Hepatocyte (in vitro differentiated cells): ENCODE measurements at regions not wholly inside any gene's neighbourhood (a gene's known extent, or its start where the extent isn't known, plus 50 kb on each side); places are given as distances from the start of the nearest gene placed in this dataset.

Source experiments
- DNase-seq: peaks from one replicate; pipeline ENCODE4 v3.0.0-alpha.2; 2016; ENCODE audit warnings: low spot score
- H2AFZ ChIP-seq: fragments of 200-600 bp; sonication (generic); 2 replicates; pipeline ENCODE4 v1.6.0; 2016; ENCODE audit warnings: antibody characterized with exemption, mild to moderate bottlenecking
- H3K27ac ChIP-seq: fragments of 200-600 bp; sonication (generic); 2 replicates; pipeline ENCODE4 v1.5.1; 2016; ENCODE audit warnings: mild to moderate bottlenecking
- H3K27me3 ChIP-seq: fragments of 200-600 bp; sonication (generic); 2 replicates; pipeline ENCODE4 v1.6.1; 2016
- H3K36me3 ChIP-seq: fragments of 200-600 bp; sonication (generic); replicated peaks from 2 replicates; pipeline ENCODE4 v1.5.1; 2016; ENCODE audit warnings: low read depth; ENCODE audit not compliant: insufficient read depth
- H3K4me1 ChIP-seq: fragments of 200-600 bp; sonication (generic); 2 replicates; pipeline ENCODE4 v1.5.1; 2016; ENCODE audit warnings: mild to moderate bottlenecking, moderate library complexity; ENCODE audit not compliant: insufficient read depth
- H3K4me2 ChIP-seq: fragments of 200-600 bp; sonication (generic); 2 replicates; pipeline ENCODE4 v1.6.0; 2016
- H3K4me3 ChIP-seq: fragments of 200-600 bp; sonication (generic); 2 replicates; pipeline ENCODE4 v1.5.1; 2016; ENCODE audit warnings: mild to moderate bottlenecking
- H3K79me2 ChIP-seq: fragments of 200-600 bp; sonication (generic); 2 replicates; pipeline ENCODE4 v1.6.0; 2017; ENCODE audit warnings: mild to moderate bottlenecking
- H3K9me2 ChIP-seq: fragments of 200-600 bp; sonication (generic); replicated peaks from 2 replicates; pipeline ENCODE4 v1.6.0; 2017; ENCODE audit warnings: mild to moderate bottlenecking; ENCODE audit not compliant: insufficient read depth
- H3K9me3 ChIP-seq: fragments of 200-600 bp; sonication (generic); 2 replicates; pipeline ENCODE4 v1.5.1; 2016; ENCODE audit warnings: low read depth, mild to moderate bottlenecking
- H4K20me1 ChIP-seq: fragments of 200-600 bp; sonication (generic); 2 replicates; pipeline ENCODE4 v1.6.0; 2016; ENCODE audit warnings: mild to moderate bottlenecking; ENCODE audit not compliant: insufficient read depth, poor library complexity, severe bottlenecking
- EZH2 ChIP-seq: fragments of 200-600 bp; sonication (generic); IDR thresholded peaks from 2 replicates; pipeline ENCODE4 v1.6.1; 2016; ENCODE audit warnings: antibody characterized with exemption, mild to moderate bottlenecking, borderline replicate concordance
- EZH2phosphoT487 ChIP-seq: fragments of 200-600 bp; sonication (generic); IDR thresholded peaks from one replicate; pipeline ENCODE4 v1.6.1; 2018; ENCODE audit warnings: antibody characterized with exemption, mild to moderate bottlenecking, low read depth, moderate library complexity; ENCODE audit not compliant: unreplicated experiment, severe bottlenecking
- WGBS: methylation state at CpG from one replicate; pipeline ENCODE4 v1.1.6; 2016; ENCODE audit warnings: low lambda C conversion rate; ENCODE audit errors: missing lambda C conversion rate; 5-methylcytosine and 5-hydroxymethylcytosine counted together
- TF ChIP-seq, protein P1 (sequence below): fragments of 200-600 bp; sonication (generic); IDR thresholded peaks from 2 replicates; pipeline ENCODE4 v1.5.1; 2016; ENCODE audit warnings: antibody characterized with exemption, mild to moderate bottlenecking; ENCODE audit not compliant: poor library complexity

DNA sequence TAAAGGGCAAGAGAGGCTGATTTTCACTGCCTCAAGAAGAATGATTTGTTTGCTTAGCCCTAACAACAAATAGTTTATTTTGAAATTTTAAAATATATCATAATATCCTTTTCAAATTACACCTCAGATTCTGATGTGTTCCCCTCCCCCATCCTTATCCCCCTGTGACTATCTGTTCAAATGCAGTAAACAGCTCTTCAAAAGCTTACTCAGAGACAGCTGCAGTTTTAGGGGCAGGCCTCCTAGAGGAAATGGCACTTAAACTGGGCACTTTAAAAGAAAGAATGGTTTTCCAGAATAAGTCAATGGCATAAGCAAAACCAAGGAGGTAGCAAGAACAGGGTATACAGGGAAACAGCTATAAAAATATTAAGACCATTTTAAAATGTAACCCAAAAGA lies 118.6 kb upstream of the UST start:
- no peak overlapping the region for H3K27ac ChIP-seq
- H3K36me3 ChIP-seq: no peaks in the 10 kb centered on the region
- H2AFZ ChIP-seq: no peak overlapping the region
- no peak overlapping the region for H3K4me2 ChIP-seq
- H3K4me3 ChIP-seq: no peak overlapping the region
- no peaks in the 10 kb centered on the region for H3K9me3 ChIP-seq
- no peak for DNase-seq
- no peaks in the 10 kb centered on the region for H4K20me1 ChIP-seq
- peaks cover 12% of the 10 kb centered on the region for H3K4me1 ChIP-seq
- no peaks in the 10 kb centered on the region for H3K79me2 ChIP-seq
- no peaks in the 10 kb centered on the region for H3K9me2 ChIP-seq
- TF ChIP-seq, protein P1, sequence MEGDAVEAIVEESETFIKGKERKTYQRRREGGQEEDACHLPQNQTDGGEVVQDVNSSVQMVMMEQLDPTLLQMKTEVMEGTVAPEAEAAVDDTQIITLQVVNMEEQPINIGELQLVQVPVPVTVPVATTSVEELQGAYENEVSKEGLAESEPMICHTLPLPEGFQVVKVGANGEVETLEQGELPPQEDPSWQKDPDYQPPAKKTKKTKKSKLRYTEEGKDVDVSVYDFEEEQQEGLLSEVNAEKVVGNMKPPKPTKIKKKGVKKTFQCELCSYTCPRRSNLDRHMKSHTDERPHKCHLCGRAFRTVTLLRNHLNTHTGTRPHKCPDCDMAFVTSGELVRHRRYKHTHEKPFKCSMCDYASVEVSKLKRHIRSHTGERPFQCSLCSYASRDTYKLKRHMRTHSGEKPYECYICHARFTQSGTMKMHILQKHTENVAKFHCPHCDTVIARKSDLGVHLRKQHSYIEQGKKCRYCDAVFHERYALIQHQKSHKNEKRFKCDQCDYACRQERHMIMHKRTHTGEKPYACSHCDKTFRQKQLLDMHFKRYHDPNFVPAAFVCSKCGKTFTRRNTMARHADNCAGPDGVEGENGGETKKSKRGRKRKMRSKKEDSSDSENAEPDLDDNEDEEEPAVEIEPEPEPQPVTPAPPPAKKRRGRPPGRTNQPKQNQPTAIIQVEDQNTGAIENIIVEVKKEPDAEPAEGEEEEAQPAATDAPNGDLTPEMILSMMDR: no peak
- no peak for TF ChIP-seq EZH2
- TF ChIP-seq EZH2phosphoT487: no peak
- no peaks in the 10 kb centered on the region for H3K27me3 ChIP-seq

DNA sequence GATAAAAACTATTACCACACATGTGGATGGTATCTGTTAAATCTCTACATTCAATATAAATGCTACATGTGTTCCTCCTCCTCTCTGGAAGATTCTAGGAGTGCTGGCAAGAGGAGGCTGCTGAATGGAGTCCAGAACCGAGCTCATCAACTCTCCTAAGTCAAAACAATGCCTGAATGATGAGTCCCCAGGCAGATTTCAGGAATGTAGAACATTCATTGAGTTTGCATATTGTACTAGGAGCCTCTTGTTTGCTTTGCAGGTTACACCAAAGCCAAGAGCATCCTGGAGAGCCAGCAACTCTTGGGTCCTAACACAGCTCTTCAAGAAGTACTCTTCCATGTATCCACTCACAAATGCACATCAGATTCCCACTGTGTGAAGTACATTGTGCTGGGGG lies 117.6 kb upstream of the UST start:
- H3K79me2 ChIP-seq: no peaks in the 10 kb centered on the region
- peaks cover 12% of the 10 kb centered on the region for H3K4me1 ChIP-seq
- no peak for DNase-seq
- no peak for TF ChIP-seq EZH2
- no peak for TF ChIP-seq EZH2phosphoT487
- TF ChIP-seq, protein P1: no peak
- no peaks in the 10 kb centered on the region for H3K9me3 ChIP-seq
- no peaks in the 10 kb centered on the region for H3K36me3 ChIP-seq
- no peak overlapping the region for H3K4me3 ChIP-seq
- H2AFZ ChIP-seq: peak overlapping the region; percentile 12
- 41% methylated on average over 1 of the region's 1 CpG for WGBS
- H3K27me3 ChIP-seq: no peaks in the 10 kb centered on the region
- H3K9me2 ChIP-seq: no peaks in the 10 kb centered on the region
- peak overlapping the region; percentile 22 for H3K4me2 ChIP-seq
- no peaks in the 10 kb centered on the region for H4K20me1 ChIP-seq
- no peak overlapping the region for H3K27ac ChIP-seq

DNA sequence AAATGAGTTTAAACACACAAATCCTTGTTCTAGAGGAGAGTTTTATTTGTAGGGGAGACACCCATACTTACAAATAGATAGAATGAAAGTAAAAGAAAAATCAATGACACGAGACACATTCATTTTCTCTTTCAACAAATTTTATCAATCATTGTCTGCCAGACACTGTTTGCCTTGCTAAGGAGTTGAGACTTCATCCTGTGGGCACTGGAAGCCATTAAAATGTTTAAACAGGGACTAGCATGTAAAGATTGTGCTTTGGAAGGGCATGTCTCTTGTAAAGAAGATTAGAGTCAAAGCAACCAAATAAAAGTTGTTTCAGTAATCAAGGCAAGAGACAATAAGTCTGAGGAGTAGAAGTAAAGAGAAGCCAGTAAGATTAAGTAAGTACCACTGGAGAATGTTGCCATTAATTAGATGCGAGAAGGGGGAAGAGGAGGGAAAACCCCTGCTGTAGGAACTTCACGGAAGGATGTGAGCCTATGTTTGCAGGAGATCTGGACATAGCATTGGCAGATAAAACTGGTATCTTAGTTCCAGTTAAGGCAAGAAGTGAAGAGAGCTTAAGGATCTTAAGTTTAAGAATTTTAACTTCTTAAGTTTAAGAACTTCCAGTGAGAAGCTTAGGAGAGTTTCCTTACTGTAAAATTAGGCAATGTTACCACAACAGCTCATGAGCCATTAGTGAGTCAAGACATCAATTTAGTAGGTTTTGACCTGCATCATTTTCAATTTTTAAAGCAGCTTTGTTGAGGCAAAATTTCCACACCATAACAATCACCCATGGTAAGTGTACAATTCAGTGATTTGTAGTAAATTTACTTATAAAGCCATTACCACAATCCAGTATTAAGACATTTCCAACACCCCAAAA lies 117.0 kb upstream of the UST start:
- Histone ChIP-seq H3K4me1 (peaks cover 12% of the 10 kb centered on the region), H3K4me3 (no peak overlapping the region), H3K9me3 (no peaks in the 10 kb centered on the region), H3K36me3 (no peaks in the 10 kb centered on the region), H3K4me2 (peak overlapping the region; percentile 22), H4K20me1 (no peaks in the 10 kb centered on the region), H3K27me3 (no peaks in the 10 kb centered on the region), H3K79me2 (no peaks in the 10 kb centered on the region), H2AFZ (peak overlapping the region; percentile 12), H3K27ac (no peak overlapping the region), H3K9me2 (no peaks in the 10 kb centered on the region)
- DNase-seq: no peak
- WGBS: 33% methylated on average over 3 of the region's 3 CpGs
- no peak for TF ChIP-seq EZH2
- TF ChIP-seq, protein P1: no peak
- no peak for TF ChIP-seq EZH2phosphoT487
